Activated CD8-positive, alpha-beta memory T cell treated with anti-CD3 and anti-CD28 coated beads, Interleukin-2, amount 10 ng/mL, durations not matched to agents 7 days and 5 days (primary cell): ENCODE measurements at regions not wholly inside any gene's neighbourhood (a gene's known extent, or its start where the extent isn't known, plus 50 kb on each side); places are given as distances from the start of the nearest gene placed in this dataset.
A peak's percentile ranks its signal among the peaks of the same experiment; 100 is the strongest.

Experiments
- ATAC-seq: fragments of 150-1000 bp; cut with Tn5 transposase; one replicate; pipeline ENCODE4 v1.10.0; 2021; ENCODE audit warnings: moderate library complexity
- CTCF ChIA-PET: fragments of 350-600 bp; sonication (Branson Sonifier 250); formaldehyde crosslinking; loops from one replicate; lab custom pipeline; 2021; ENCODE audit warnings: antibody characterized with exemption; lab: Charles Lee
- DNase-seq: peaks from one replicate; pipeline ENCODE4 v3.0.0-alpha.2; 2020
- H3K27ac Mint-ChIP-seq: one replicate; pipeline ENCODE4 v1.8.0; 2021; ENCODE audit warnings: mild to moderate bottlenecking, mixed read lengths
- H3K27me3 Mint-ChIP-seq: one replicate; pipeline ENCODE4 v1.8.0; 2021; ENCODE audit warnings: mixed read lengths
- H3K36me3 Mint-ChIP-seq: one replicate; pipeline ENCODE4 v1.8.0; 2021; ENCODE audit warnings: mild to moderate bottlenecking, mixed read lengths
- H3K4me1 Mint-ChIP-seq: one replicate; pipeline ENCODE4 v1.8.0; 2021; ENCODE audit warnings: mixed read lengths
- H3K4me3 Mint-ChIP-seq: one replicate; pipeline ENCODE4 v1.8.0; 2021; ENCODE audit warnings: mild to moderate bottlenecking, moderate library complexity, mixed read lengths
- H3K9me3 Mint-ChIP-seq: one replicate; pipeline ENCODE4 v1.8.0; 2022; ENCODE audit warnings: low read depth, mixed read lengths

DNA sequence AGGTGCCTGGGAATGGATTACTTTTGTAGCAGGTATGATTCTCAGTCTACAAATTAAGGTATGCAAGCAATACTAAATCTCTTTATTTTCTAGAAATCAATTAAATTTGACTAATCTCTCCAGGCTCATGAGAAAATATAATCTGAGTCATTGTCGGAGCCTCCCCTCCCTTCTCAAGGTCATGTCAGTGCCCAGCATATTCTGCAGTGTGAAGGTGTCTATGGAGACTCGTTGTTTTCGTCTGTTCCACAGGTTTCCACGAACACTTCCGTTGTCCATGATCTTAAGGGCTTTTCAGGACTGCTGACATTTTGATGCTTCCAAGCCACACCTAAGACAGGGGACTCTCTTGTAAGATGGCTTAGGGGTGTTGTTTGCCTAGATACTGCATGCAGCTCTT lies 56.6 kb upstream of the SCOC start:
- CTCF ChIA-PET, result no interaction called here
- H3K4me3 Mint-ChIP-seq, result no peak overlapping the region
- no peaks in the 10 kb centered on the region for H3K4me1 Mint-ChIP-seq
- DNase-seq (no peak), ATAC-seq (no peak)
- no peaks in the 10 kb centered on the region for H3K9me3 Mint-ChIP-seq
- H3K27me3 Mint-ChIP-seq, result peaks cover 13% of the 10 kb centered on the region
- H3K36me3 Mint-ChIP-seq, result no peaks in the 10 kb centered on the region
- no peak overlapping the region for H3K27ac Mint-ChIP-seq

DNA sequence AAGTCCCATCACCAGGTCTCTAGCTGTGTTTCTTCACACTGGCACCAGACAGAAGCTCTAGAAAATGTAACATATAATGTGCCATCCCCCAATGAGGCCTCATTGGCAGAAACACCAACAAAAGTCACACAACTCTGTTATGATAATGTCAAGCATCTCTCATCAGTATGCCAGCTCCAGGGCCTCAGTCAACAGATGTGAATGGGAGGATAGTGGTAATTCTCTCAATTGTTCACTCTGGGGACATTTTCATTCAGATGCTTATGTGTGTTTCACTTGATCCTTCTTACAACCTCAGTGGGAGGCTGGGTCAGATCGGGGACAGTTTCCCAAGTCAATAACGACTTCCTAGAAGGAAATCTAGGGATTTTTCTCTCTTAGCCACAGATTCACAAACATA lies 57.5 kb upstream of the SCOC start:
- no peaks in the 10 kb centered on the region for H3K4me1 Mint-ChIP-seq
- no peak overlapping the region for H3K4me3 Mint-ChIP-seq
- peaks cover 11% of the 10 kb centered on the region for H3K27me3 Mint-ChIP-seq
- no peaks in the 10 kb centered on the region for H3K9me3 Mint-ChIP-seq
- H3K27ac Mint-ChIP-seq, result no peak overlapping the region
- CTCF ChIA-PET, result interaction anchor here (1.5 kb wide), 1 partner anchor 9 kb away, joined by 3 read pairs; no protein-coding TSS in a partner anchor
- no peak for DNase-seq
- no peaks in the 10 kb centered on the region for H3K36me3 Mint-ChIP-seq
- ATAC-seq, result no peak

DNA sequence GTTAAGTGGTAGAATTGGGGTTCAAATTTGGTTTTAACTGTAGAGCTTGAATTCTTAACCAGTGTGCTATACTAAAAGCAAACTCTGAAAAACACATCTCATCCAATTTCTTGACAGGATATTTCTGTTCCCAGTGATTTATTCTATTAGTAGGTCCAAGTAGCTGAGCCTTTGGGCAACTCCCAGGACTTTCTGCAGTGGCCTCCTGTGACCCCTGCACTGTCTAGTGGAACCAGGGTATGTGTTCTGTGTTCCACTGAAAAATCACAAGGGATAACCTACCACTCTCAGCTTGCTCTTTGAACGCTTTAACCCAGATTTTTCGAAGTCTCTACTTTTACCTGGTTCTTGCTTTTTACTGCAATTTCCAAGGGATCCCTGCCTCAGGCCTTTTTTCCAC lies 58.0 kb upstream of the SCOC start:
- Mint-ChIP-seq H3K9me3 (no peaks in the 10 kb centered on the region), H3K4me3 (no peak overlapping the region), H3K36me3 (no peaks in the 10 kb centered on the region), H3K27me3 (peaks cover 13% of the 10 kb centered on the region), H3K27ac (no peak overlapping the region), H3K4me1 (no peaks in the 10 kb centered on the region)
- ATAC-seq (no peak), DNase-seq (no peak)
- CTCF ChIA-PET, result interaction anchor here (1.5 kb wide), 1 partner anchor 9 kb away, joined by 3 read pairs; no protein-coding TSS in a partner anchor

DNA sequence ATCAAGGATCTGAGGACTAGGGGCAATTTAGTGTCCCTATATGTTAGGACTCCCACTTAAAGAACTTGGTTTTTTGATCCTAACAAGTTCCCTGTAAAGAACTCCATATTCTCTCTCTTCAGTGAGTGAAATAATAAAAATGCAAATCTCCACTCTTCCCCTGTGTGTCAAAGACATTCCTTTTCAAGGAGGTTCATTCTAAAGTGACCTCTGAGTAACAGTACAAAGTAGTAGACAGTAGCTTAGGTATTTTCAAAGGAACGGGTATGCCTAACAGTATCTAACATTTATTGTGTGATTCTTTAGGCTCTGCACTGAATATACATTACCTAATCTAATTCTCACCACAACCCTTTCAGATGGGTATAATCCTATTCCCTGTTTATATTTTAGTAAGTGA lies 58.4 kb upstream of the SCOC start:
- peaks cover 13% of the 10 kb centered on the region for H3K27me3 Mint-ChIP-seq
- CTCF ChIA-PET, result interaction anchor here (1.5 kb wide), 1 partner anchor 10 kb away, joined by 3 read pairs; no protein-coding TSS in a partner anchor
- no peaks in the 10 kb centered on the region for H3K4me1 Mint-ChIP-seq

DNA sequence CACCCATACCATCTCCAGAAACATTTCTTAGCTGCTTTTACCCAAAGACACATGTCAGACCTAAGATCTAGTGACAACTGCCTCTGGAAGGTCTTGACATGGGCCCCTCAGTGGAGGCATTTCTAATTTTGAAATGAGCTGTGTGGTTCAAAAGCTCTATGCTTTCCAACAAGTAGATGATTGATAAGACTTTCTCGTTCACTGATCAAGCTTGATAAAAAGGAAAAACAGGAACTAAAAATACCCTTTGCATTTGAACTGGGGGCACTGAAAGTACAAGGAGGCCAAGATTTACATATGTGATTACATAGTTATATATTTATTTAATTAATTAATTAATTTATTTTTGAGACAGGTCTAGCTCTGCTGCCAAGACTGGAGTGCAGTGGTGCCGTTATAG lies 61.3 kb upstream of the SCOC start:
- no peak overlapping the region for H3K27ac Mint-ChIP-seq
- no peak overlapping the region for H3K4me3 Mint-ChIP-seq
- H3K36me3 Mint-ChIP-seq, result no peaks in the 10 kb centered on the region
- H3K9me3 Mint-ChIP-seq, result no peaks in the 10 kb centered on the region
- H3K4me1 Mint-ChIP-seq, result no peaks in the 10 kb centered on the region
- ATAC-seq, result no peak
- peaks cover 21% of the 10 kb centered on the region for H3K27me3 Mint-ChIP-seq
- DNase-seq, result no peak
- CTCF ChIA-PET, result no interaction called here

More for the DNA sequence above, 58.4 kb upstream of the SCOC start:
- ATAC-seq (no peak), DNase-seq (no peak)
- no peak overlapping the region for H3K27ac Mint-ChIP-seq
- no peak overlapping the region for H3K4me3 Mint-ChIP-seq
- H3K9me3 Mint-ChIP-seq, result no peaks in the 10 kb centered on the region
- H3K36me3 Mint-ChIP-seq, result no peaks in the 10 kb centered on the region

DNA sequence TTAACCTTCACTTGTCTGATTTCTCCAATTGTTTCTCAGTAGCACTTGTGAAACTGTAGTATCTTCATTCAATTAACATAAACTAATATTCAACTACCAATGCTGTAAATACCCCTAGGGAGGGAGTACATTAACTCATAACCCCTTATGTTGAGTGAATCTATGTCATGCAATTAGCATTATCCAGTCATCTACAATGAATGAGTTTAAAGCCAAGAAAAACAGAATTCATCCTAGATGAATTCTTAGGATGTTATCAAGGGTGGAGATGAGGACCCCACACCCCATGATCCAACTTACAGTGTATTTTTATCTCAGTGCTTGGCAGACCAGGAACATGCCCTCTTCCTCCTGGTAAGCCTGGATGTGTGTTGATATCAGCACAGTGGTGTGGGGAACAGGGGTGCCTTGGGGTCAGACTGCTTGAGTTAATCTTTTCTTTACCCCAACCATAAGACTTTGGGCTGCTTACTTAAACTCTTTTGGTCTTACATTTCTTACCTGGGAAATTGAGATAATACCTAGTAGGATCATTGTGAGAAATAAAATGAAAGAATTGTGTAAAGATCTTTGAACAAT lies 62.1 kb upstream of the SCOC start:
- DNase-seq (no peak), ATAC-seq (no peak)
- Mint-ChIP-seq H3K36me3 (no peaks in the 10 kb centered on the region), H3K27me3 (peaks cover 21% of the 10 kb centered on the region), H3K27ac (no peak overlapping the region), H3K4me3 (no peak overlapping the region), H3K9me3 (no peaks in the 10 kb centered on the region), H3K4me1 (no peaks in the 10 kb centered on the region)
- CTCF ChIA-PET, result no interaction called here

DNA sequence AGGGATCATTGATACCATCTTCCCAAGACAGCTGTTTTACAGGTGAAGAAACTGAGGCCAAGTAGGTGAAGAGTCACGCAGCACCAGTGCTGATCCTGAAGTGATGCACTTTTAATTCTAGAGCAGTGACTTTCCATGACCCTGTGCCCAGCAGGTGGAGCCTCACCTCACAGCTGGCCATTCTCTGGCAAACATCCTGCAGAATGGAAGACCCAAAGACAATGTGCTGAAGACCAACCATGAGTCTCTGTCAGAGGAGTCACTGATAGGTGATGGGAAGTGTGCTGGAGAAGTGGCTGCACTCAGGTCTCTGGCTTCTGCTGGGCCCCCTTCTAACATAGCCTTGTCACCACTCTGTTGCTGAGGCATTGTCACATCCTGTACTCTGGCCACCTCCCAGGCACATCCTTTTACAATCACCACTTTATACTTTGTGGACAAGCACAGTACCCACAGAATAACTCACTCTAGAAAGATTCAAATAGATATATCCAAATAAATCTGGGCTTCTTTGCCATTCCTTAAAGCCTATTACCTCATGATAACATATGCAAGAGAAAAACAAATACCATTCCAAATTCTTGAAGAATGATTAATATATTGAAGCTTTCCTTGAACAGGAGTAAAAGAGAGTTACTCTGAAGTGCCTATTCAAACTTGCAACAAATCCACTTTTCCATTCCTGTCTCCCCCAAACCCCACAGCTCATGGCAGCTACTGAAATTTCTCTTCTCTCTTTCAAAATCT lies 64.1 kb upstream of the SCOC start:
- ATAC-seq, result no peak
- DNase-seq, result no peak
- H3K27me3 Mint-ChIP-seq, result peaks cover 24% of the 10 kb centered on the region
- CTCF ChIA-PET, result no interaction called here
- no peak overlapping the region for H3K27ac Mint-ChIP-seq
- H3K4me3 Mint-ChIP-seq, result no peak overlapping the region
- H3K4me1 Mint-ChIP-seq, result no peaks in the 10 kb centered on the region
- no peaks in the 10 kb centered on the region for H3K9me3 Mint-ChIP-seq
- no peaks in the 10 kb centered on the region for H3K36me3 Mint-ChIP-seq

DNA sequence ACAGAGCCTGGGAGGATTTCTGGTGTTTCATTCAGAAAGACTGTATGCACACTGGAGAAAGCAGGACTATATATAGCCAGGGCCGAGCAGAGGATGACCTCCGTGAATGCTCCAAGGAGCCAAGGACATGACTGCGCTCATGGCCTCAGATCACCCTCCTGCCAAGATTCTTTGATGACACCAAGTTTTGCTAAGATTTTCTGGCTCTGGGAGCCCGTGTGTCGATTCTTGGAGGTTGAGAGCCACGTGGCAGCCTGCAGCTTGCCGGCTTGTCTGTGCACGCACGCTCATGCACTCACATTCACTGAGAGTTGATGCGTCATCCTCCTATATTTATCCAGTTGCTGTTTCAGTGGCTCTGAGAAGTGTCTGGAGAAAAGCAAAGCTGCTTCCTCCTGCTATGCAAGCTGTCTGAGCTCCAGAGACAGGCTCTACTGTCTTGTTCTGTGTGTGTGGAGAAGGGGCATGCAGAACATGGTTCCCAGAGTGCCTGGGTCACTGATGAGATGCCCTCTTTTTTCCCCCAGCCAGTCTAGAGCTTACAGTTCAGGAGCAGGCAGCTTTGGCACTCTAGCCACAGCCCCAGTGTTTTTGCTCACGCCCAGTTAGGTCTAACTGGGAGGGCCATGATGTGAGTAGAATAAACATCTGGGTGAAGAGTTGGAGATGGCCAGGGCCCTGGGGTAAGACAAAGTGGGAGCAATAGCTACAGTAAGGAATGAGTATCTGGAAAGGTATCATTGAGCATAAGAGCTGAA lies 64.9 kb upstream of the SCOC start:
- Mint-ChIP-seq H3K9me3 (no peaks in the 10 kb centered on the region), H3K4me3 (no peak overlapping the region), H3K4me1 (no peaks in the 10 kb centered on the region), H3K27ac (no peak overlapping the region), H3K27me3 (peaks cover 28% of the 10 kb centered on the region), H3K36me3 (no peaks in the 10 kb centered on the region)
- ATAC-seq (no peak), DNase-seq (no peak)
- CTCF ChIA-PET, result no interaction called here

DNA sequence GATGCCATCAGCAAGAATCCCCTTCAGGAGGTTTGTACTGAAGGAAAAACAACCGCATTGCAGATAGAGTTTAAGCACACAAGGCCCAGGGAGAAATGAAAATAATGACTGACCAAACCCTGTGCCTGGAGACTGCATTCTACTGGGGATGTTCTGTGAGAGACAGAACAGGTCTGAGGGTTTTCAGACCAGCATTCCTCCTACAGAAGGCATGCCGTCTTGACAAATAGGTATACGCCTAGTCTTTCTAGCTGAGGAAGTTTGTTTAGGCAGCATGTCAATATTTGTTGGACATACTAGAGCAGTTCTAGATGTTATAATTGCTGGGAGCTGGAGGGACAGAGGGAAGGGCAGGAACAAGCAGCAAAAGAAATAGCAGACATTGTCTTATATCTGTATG lies 68.4 kb upstream of the SCOC start:
- H3K4me1 Mint-ChIP-seq, result no peaks in the 10 kb centered on the region
- H3K27me3 Mint-ChIP-seq, result peaks cover 19% of the 10 kb centered on the region
- no peaks in the 10 kb centered on the region for H3K36me3 Mint-ChIP-seq
- H3K4me3 Mint-ChIP-seq, result no peak overlapping the region
- H3K27ac Mint-ChIP-seq, result no peak overlapping the region
- ATAC-seq (no peak), DNase-seq (no peak)
- H3K9me3 Mint-ChIP-seq, result no peaks in the 10 kb centered on the region
- CTCF ChIA-PET, result no interaction called here

DNA sequence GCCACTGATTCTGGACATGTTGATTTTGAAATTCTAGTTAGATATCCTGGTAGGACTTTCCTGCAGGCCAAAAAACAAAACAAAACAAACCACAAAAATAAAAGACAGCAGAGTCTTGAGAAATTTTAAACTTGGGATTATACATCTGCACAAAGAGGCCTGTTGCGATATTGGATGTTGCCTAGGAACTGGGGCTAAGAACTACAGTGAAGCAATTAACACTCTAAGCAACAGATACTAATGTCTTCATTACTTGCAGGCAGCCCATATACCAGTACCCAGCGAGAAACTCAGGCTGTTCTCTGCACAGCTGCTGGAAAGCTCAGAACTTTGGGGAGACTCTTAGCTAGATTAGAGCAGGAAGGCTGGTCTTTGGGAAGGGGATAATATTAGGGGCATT lies 69.1 kb upstream of the SCOC start:
- Mint-ChIP-seq H3K27me3 (peaks cover 15% of the 10 kb centered on the region), H3K27ac (no peak overlapping the region), H3K36me3 (no peaks in the 10 kb centered on the region), H3K4me1 (no peaks in the 10 kb centered on the region), H3K9me3 (no peaks in the 10 kb centered on the region), H3K4me3 (no peak overlapping the region)
- ATAC-seq (no peak), DNase-seq (no peak)
- CTCF ChIA-PET, result no interaction called here

DNA sequence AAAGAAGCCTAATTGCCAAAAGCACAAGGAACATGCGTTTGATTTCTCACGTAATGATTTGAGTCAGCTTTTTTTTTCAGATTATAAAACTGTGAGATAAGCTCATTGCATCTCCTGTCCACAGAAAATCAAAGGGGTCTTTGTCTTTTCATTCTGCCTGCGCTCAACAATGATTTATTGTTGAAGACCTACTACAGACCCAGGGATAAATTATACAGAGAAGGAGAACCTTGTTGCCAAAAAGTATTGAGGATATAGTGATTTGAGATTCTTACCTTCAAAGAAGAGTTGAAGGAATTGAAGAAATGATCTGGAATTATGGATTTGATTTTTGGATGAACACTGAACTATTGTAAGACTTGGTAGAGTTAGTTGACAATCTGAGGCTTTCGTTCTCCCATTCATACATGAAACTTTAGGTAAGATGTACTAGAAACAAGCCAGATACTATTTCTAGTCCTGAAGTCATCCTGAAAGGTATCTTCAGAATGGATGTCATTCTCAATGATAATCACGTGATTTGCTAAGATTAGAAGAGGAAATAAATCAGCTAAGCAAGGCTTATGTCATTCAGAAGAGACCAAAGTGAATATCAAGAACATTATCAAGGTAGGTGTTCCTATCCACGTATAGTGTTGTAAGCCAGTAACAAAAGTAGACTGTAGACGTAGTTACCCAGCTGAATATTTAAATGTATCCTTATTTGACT lies 71.1 kb upstream of the SCOC start:
- CTCF ChIA-PET, result interaction anchor here (1.1 to 1.3 kb wide), 2 partner anchors 24 to 57 kb away, joined by 3 read pairs; no protein-coding TSS in a partner anchor
- ATAC-seq (no peak), DNase-seq (no peak)
- Mint-ChIP-seq H3K27me3 (peaks cover 12% of the 10 kb centered on the region), H3K9me3 (no peaks in the 10 kb centered on the region), H3K36me3 (no peaks in the 10 kb centered on the region), H3K4me1 (no peaks in the 10 kb centered on the region), H3K4me3 (no peak overlapping the region), H3K27ac (no peak overlapping the region)

DNA sequence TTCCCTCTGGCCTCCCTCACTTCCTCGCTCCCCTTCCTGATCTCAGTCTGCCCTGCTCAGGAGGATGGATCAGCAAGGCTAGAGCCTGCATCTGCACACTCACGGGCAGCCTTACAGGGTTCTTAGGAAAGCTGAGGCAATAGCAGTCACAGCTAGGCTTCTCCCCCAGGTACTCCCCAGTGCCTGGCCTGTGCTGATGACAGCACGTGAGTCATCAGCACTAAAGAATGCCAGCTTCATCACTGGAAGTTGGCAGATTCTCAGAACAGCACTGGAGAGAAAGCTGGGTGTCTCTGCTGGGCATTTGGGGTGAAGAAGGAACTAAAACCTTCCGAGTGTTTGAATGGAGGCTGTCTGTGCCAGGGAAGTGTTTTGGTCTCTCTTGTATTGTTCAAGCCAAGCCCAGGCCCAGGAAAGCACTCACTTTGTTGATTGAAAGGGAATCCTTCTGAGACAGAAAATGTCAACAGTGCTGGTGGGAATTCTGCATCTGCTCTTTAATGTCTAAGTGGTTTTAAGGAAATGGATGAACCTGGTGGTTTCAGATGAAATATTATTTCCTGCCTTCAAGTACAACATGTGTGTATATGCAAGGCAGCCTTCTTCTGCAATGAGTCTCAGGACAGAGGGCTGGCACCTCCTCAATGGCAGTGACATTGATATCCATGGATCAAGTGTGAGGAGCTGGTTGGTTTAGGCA lies 73.0 kb upstream of the SCOC start:
- H3K9me3 Mint-ChIP-seq, result no peaks in the 10 kb centered on the region
- peak; percentile 19 for DNase-seq
- H3K27ac Mint-ChIP-seq, result no peak overlapping the region
- no peak for ATAC-seq
- peaks cover 7% of the 10 kb centered on the region for H3K27me3 Mint-ChIP-seq
- no peaks in the 10 kb centered on the region for H3K36me3 Mint-ChIP-seq
- H3K4me1 Mint-ChIP-seq, result no peaks in the 10 kb centered on the region
- CTCF ChIA-PET, result no interaction called here
- no peak overlapping the region for H3K4me3 Mint-ChIP-seq

DNA sequence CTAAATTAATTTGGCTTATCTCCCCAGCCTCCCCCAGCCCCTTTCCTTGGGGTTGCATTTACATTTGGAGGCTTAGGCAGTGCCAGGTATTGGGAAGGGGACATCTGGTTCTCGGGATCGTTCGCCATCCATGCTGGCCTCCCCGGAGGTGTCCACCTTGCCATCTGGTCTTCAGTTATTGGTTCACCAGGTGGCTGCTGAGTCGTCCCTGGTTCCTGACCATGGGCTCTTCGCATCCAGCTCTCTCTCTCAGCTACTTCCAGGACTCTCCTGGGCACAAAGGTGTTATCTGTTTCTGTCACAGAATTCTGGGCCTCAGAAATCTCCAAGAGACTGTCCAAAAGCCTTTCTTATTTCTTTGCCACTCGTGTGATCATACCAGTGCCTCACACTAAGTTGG lies 75.4 kb upstream of the SCOC start:
- no peaks in the 10 kb centered on the region for H3K9me3 Mint-ChIP-seq
- H3K4me1 Mint-ChIP-seq, result no peaks in the 10 kb centered on the region
- no peaks in the 10 kb centered on the region for H3K36me3 Mint-ChIP-seq
- ATAC-seq, result no peak
- CTCF ChIA-PET, result no interaction called here
- DNase-seq, result no peak
- H3K4me3 Mint-ChIP-seq, result no peak overlapping the region
- no peaks in the 10 kb centered on the region for H3K27me3 Mint-ChIP-seq
- H3K27ac Mint-ChIP-seq, result no peak overlapping the region
